H1 (cell line): ENCODE measurements at regions not wholly inside any gene's neighbourhood (a gene's known extent, or its start where the extent isn't known, plus 50 kb on each side); places are given as distances from the start of the nearest gene placed in this dataset.

ENCODE experiments used
- EP300 ChIP-seq, 2 experiments: IDR thresholded peaks; 1 replicate in 1 of 2; 2 replicates in 1 of 2; pipeline ENCODE4 v1.6.1; 2011 to 2012; ENCODE audit warnings: low read depth in 2 of 2, low read length in 2 of 2, mild to moderate bottlenecking in 2 of 2, borderline replicate concordance in 1 of 2, inconsistent platforms in 1 of 2, moderate library complexity in 1 of 2

DNA sequence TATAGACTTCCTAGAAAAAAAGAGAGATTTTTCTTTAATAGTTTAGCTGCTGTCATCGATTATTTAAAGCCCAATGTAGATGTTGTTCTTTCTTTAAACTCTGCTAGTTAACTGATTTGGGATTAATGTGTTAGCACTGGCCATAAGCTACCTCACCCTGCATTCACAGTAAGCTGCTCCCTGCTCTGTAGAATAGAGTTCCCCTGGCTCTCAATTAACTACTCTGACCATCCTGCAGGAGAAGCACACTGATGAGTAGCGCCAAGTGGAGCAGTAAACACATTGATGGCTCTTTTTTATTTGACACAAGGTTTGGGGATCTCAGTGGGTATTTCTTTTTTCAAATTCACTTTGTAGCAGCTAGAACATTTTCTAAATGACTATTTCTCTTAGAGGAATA is 807.9 kb upstream of the ZNF608 start (continued):
- no peak for TF ChIP-seq EP300 (IDR thresholded peaks at IDR 0.05; ENCODE audit: borderline replicate concordance in 1 of 2, low read depth in 2 of 2, low read length in 2 of 2)
